ENCODE measurements at regions not wholly inside any gene's neighbourhood (a gene's known extent, or its start where the extent isn't known, plus 50 kb on each side); places are given as distances from the start of the nearest gene placed in this dataset.

- TF ChIP-seq TCF7L2 (IDR thresholded peaks at IDR 0.05; ENCODE audit: borderline replicate concordance, low read depth, low read length): no peak
- no peak for TF ChIP-seq ZNF114 (tag by site-specific recombination; IDR thresholded peaks at IDR 0.05)
- TF ChIP-seq, protein P1, sequence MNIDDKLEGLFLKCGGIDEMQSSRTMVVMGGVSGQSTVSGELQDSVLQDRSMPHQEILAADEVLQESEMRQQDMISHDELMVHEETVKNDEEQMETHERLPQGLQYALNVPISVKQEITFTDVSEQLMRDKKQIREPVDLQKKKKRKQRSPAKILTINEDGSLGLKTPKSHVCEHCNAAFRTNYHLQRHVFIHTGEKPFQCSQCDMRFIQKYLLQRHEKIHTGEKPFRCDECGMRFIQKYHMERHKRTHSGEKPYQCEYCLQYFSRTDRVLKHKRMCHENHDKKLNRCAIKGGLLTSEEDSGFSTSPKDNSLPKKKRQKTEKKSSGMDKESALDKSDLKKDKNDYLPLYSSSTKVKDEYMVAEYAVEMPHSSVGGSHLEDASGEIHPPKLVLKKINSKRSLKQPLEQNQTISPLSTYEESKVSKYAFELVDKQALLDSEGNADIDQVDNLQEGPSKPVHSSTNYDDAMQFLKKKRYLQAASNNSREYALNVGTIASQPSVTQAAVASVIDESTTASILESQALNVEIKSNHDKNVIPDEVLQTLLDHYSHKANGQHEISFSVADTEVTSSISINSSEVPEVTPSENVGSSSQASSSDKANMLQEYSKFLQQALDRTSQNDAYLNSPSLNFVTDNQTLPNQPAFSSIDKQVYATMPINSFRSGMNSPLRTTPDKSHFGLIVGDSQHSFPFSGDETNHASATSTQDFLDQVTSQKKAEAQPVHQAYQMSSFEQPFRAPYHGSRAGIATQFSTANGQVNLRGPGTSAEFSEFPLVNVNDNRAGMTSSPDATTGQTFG (tag by site-specific recombination; IDR thresholded peaks at IDR 0.05; ENCODE audit: borderline replicate concordance): no peak
- TF ChIP-seq KLF17 (tag by site-specific recombination; IDR thresholded peaks at IDR 0.05): no peak
- TF ChIP-seq ZBTB17 (tag by site-specific recombination; IDR thresholded peaks at IDR 0.05): no peak
Observed at GRCh38 chr12:83931451-83931850, 981.1 kb downstream of the SLC6A15 start.
